NT2/D1 (cell line): ENCODE measurements at regions not wholly inside any gene's neighbourhood (a gene's known extent, or its start where the extent isn't known, plus 50 kb on each side); places are given as distances from the start of the nearest gene placed in this dataset.
A peak's percentile ranks its signal among the peaks of the same experiment; 100 is the strongest.

Source experiments
- DNase-seq: peaks from one replicate; pipeline ENCODE4 v3.0.0-alpha.2; 2011; ENCODE audit warnings: low read depth, low spot score
- H3K27me3 ChIP-seq: 2 replicates; pipeline ENCODE4 v1.6.0; 2011; ENCODE audit warnings: mild to moderate bottlenecking; ENCODE audit not compliant: insufficient read length, insufficient read depth
- H3K36me3 ChIP-seq: 2 replicates; pipeline ENCODE4 v1.6.1; 2011; ENCODE audit warnings: mild to moderate bottlenecking, low read length, mixed read lengths; ENCODE audit not compliant: insufficient read depth, insufficient read length
- H3K4me1 ChIP-seq: 2 replicates; pipeline ENCODE4 v1.5.1; 2011; ENCODE audit not compliant: insufficient read depth, insufficient read length
- H3K4me3 ChIP-seq: 2 replicates; pipeline ENCODE4 v1.5.1; 2011; ENCODE audit warnings: low read depth; ENCODE audit not compliant: insufficient read length
- H3K9ac ChIP-seq: 2 replicates; pipeline ENCODE4 v1.6.0; 2011; ENCODE audit warnings: low read depth; ENCODE audit not compliant: insufficient read length
- H3K9me3 ChIP-seq: 2 replicates; pipeline ENCODE4 v1.5.1; 2011; ENCODE audit warnings: mild to moderate bottlenecking, low read length; ENCODE audit not compliant: insufficient read depth
- SUZ12 ChIP-seq: IDR thresholded peaks from 2 replicates; pipeline ENCODE4 v1.6.1; 2011; ENCODE audit not compliant: insufficient read length, insufficient read depth; ENCODE audit errors: extremely low read depth
- YY1 ChIP-seq: IDR thresholded peaks from 2 replicates; pipeline ENCODE4 v1.6.1; 2011; ENCODE audit not compliant: insufficient read length, insufficient read depth
- ZNF274 ChIP-seq: IDR thresholded peaks from 2 replicates; pipeline ENCODE4 v1.6.1; 2011; ENCODE audit warnings: mild to moderate bottlenecking, low read depth, low read length

- H3K27me3 ChIP-seq, result no peaks in the 10 kb centered on the region
- no peaks in the 10 kb centered on the region for H3K9me3 ChIP-seq
- H3K4me3 ChIP-seq, result no peak overlapping the region
- H3K36me3 ChIP-seq, result no peaks in the 10 kb centered on the region
- H3K4me1 ChIP-seq, result no peaks in the 10 kb centered on the region
- DNase-seq, result no peak
- no peak overlapping the region for H3K9ac ChIP-seq
- TF ChIP-seq YY1, result no peak
- TF ChIP-seq SUZ12, result no peak
- TF ChIP-seq ZNF274, result no peak
Measured at GRCh38 chr5:87768190-87768589, 355.5 kb upstream of the CCNH start.

- H3K9ac ChIP-seq, result no peak overlapping the region
- H3K27me3 ChIP-seq, result no peaks in the 10 kb centered on the region
- H3K4me1 ChIP-seq, result no peaks in the 10 kb centered on the region
- H3K9me3 ChIP-seq, result no peaks in the 10 kb centered on the region
- no peak for TF ChIP-seq SUZ12
- TF ChIP-seq ZNF274, result no peak
- no peak for TF ChIP-seq YY1
- no peak for DNase-seq
- H3K4me3 ChIP-seq, result no peak overlapping the region
- no peaks in the 10 kb centered on the region for H3K36me3 ChIP-seq
Measured at GRCh38 chr5:87765009-87765408, 352.3 kb upstream of the CCNH start.

GRCh38 chr5:87762631-87763030 lies 349.9 kb upstream of the CCNH start:
- DNase-seq, result no peak
- no peaks in the 10 kb centered on the region for H3K9me3 ChIP-seq
- H3K36me3 ChIP-seq, result no peaks in the 10 kb centered on the region
- no peak overlapping the region for H3K4me3 ChIP-seq
- H3K27me3 ChIP-seq, result no peaks in the 10 kb centered on the region
- no peak overlapping the region for H3K9ac ChIP-seq
- H3K4me1 ChIP-seq, result no peaks in the 10 kb centered on the region
- TF ChIP-seq ZNF274 (no peak), SUZ12 (no peak), YY1 (no peak)

- Histone ChIP-seq H3K9me3 (no peaks in the 10 kb centered on the region), H3K4me1 (no peaks in the 10 kb centered on the region), H3K9ac (no peak overlapping the region), H3K4me3 (no peak overlapping the region), H3K27me3 (no peaks in the 10 kb centered on the region), H3K36me3 (no peaks in the 10 kb centered on the region)
- no peak for DNase-seq
- TF ChIP-seq SUZ12, result no peak
- no peak for TF ChIP-seq YY1
- no peak for TF ChIP-seq ZNF274
Measured at GRCh38 chr5:87756951-87757350, 344.2 kb upstream of the CCNH start.

- TF ChIP-seq ZNF274 (no peak), YY1 (no peak), SUZ12 (no peak)
- Histone ChIP-seq H3K4me3 (no peak overlapping the region), H3K9me3 (no peaks in the 10 kb centered on the region)
Measured at GRCh38 chr5:87755360-87755759, 342.6 kb upstream of the CCNH start.

GRCh38 chr5:87754009-87754757 lies 341.5 kb upstream of the CCNH start:
- Histone ChIP-seq H3K4me1 (no peaks in the 10 kb centered on the region), H3K27me3 (no peaks in the 10 kb centered on the region), H3K36me3 (no peaks in the 10 kb centered on the region), H3K9me3 (no peaks in the 10 kb centered on the region), H3K9ac (no peak overlapping the region), H3K4me3 (no peak overlapping the region)
- DNase-seq, result no peak
- TF ChIP-seq SUZ12 (no peak), YY1 (no peak), ZNF274 (no peak)

More at GRCh38 chr5:87755360-87755759, 342.6 kb upstream of the CCNH start:
- peak; percentile 64 for DNase-seq
- no peaks in the 10 kb centered on the region for H3K4me1 ChIP-seq
- H3K36me3 ChIP-seq, result no peaks in the 10 kb centered on the region
- H3K27me3 ChIP-seq, result no peaks in the 10 kb centered on the region
- H3K9ac ChIP-seq, result no peak overlapping the region

- Histone ChIP-seq H3K36me3 (no peaks in the 10 kb centered on the region), H3K27me3 (no peaks in the 10 kb centered on the region), H3K9me3 (no peaks in the 10 kb centered on the region), H3K9ac (no peak overlapping the region), H3K4me1 (no peaks in the 10 kb centered on the region), H3K4me3 (no peak overlapping the region)
- TF ChIP-seq YY1, result no peak
- DNase-seq, result no peak
Measured at GRCh38 chr5:87752362-87752761, 339.6 kb upstream of the CCNH start.
